Nucleus accumbens (tissue), 56 donors: ENCODE measurements at regions not wholly inside any gene's neighbourhood (a gene's known extent, or its start where the extent isn't known, plus 50 kb on each side); places are given as distances from the start of the nearest gene placed in this dataset.

Experiments used
- DNase-seq, 56 donors: peaks; one replicate each; lab custom pipeline; 2025; lab: John Stamatoyannopoulos, UW

GRCh38 chr13:43981512-43982301, 102.0 kb downstream of the LACC1 start:
- no peak for DNase-seq

GRCh38 chr13:43983373-43983772, 103.7 kb downstream of the LACC1 start:
- no peak for DNase-seq

GRCh38 chr13:43984292-43984691, 104.6 kb downstream of the LACC1 start:
- DNase-seq = no peak

GRCh38 chr13:43985422-43986072, 105.8 kb downstream of the LACC1 start:
- DNase-seq = no peak

GRCh38 chr13:43986421-43986981, 106.8 kb downstream of the LACC1 start:
- DNase-seq = no peak

GRCh38 chr13:43988302-43988701, 108.6 kb downstream of the LACC1 start:
- DNase-seq = no peak

- DNase-seq = no peak
Measured at GRCh38 chr13:43990021-43990420, 110.3 kb downstream of the LACC1 start.

GRCh38 chr13:43990829-43991228, 111.1 kb downstream of the LACC1 start:
- no peak for DNase-seq

GRCh38 chr13:43991773-43992201, 112.1 kb downstream of the LACC1 start:
- DNase-seq = peak in 1 of 56 donors; percentile 3

GRCh38 chr13:43992211-43992610, 112.5 kb downstream of the LACC1 start:
- DNase-seq = no peak

GRCh38 chr13:43994999-43995859, 115.5 kb downstream of the LACC1 start:
- no peak for DNase-seq

- DNase-seq = no peak
Measured at GRCh38 chr13:43996221-43996620, 116.5 kb downstream of the LACC1 start.

GRCh38 chr13:44003481-44003880, 123.8 kb downstream of the LACC1 start:
- peak in 1 of 56 donors; percentile 25 for DNase-seq

GRCh38 chr13:44004878-44005277, 125.2 kb downstream of the LACC1 start:
- DNase-seq = no peak

- no peak for DNase-seq
Measured at GRCh38 chr13:44007451-44007850, 127.7 kb downstream of the LACC1 start.

- no peak for DNase-seq
Measured at GRCh38 chr13:44011036-44011435, 131.3 kb downstream of the LACC1 start.

GRCh38 chr13:44012910-44013757, 133.4 kb downstream of the LACC1 start:
- DNase-seq = peak in 2 of 56 donors; percentile 2 to 13

GRCh38 chr13:44013758-44014291, 134.1 kb downstream of the LACC1 start:
- DNase-seq = peak in 5 of 56 donors; percentile 4 to 37 (median 10)

GRCh38 chr13:44014501-44014900, 134.8 kb downstream of the LACC1 start:
- DNase-seq = no peak
